GM06990 (cell line): ENCODE measurements at regions not wholly inside any gene's neighbourhood (a gene's known extent, or its start where the extent isn't known, plus 50 kb on each side); places are given as distances from the start of the nearest gene placed in this dataset.

Source experiments
- DNase-seq: peaks from one replicate; pipeline ENCODE4 v3.0.0-alpha.2; 2011; ENCODE audit not compliant: insufficient read length; ENCODE audit errors: extremely low read depth
- H3K27me3 ChIP-seq: replicated peaks from 2 replicates; pipeline ENCODE4 v1.6.0; 2011; ENCODE audit warnings: low read length; ENCODE audit not compliant: control insufficient read depth, insufficient read depth
- H3K36me3 ChIP-seq: 2 replicates; pipeline ENCODE4 v1.5.1; 2011; ENCODE audit warnings: low read length; ENCODE audit not compliant: control insufficient read depth, insufficient read depth
- H3K4me3 ChIP-seq: replicated peaks from 2 replicates; pipeline ENCODE4 v1.5.1; 2011; ENCODE audit warnings: low read depth, mild to moderate bottlenecking, control low read depth, low read length
- CTCF ChIP-seq: IDR thresholded peaks from 2 replicates; pipeline ENCODE4 v1.5.1; 2011; ENCODE audit warnings: low read length, control low read depth, mild to moderate bottlenecking, inconsistent platforms; ENCODE audit not compliant: insufficient read depth, poor library complexity, severe bottlenecking

- Histone ChIP-seq H3K4me3 (no peak overlapping the region), H3K36me3 (no peaks in the 10 kb centered on the region), H3K27me3 (no peaks in the 10 kb centered on the region)
- DNase-seq = no peak
- no peak for TF ChIP-seq CTCF
Measured at GRCh38 chr4:37001688-37002436, 242.7 kb upstream of the NWD2 start.

DNA sequence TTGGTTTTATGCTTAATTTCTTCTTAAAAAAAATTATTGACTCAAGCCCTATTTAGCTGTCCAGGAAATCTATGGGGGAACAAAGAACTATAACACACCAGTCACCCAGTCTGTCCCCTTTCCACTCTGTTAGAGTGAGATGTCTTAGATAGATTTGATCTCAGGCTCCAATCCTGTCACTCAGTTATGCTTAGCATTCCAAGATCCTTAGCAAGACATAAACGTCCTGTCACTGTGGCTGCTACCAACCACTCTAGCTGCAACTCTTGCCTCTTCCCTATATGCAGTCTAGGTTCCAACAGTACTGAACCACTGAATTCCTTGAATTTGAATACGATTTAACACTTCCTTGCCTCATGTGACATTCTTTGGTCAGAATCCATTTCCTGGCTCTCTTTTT is 241.9 kb upstream of the NWD2 start:
- H3K4me3 ChIP-seq = no peak overlapping the region

GRCh38 chr4:37008199-37008598 is 236.3 kb upstream of the NWD2 start:
- Histone ChIP-seq H3K4me3 (no peak overlapping the region), H3K36me3 (no peaks in the 10 kb centered on the region), H3K27me3 (no peaks in the 10 kb centered on the region)
- TF ChIP-seq CTCF = no peak
- DNase-seq = no peak

More for the DNA sequence above, 241.9 kb upstream of the NWD2 start:
- DNase-seq = no peak
- Histone ChIP-seq H3K36me3 (no peaks in the 10 kb centered on the region), H3K27me3 (no peaks in the 10 kb centered on the region)
- no peak for TF ChIP-seq CTCF

- TF ChIP-seq CTCF = no peak
Measured at GRCh38 chr4:37014584-37014983, 230.0 kb upstream of the NWD2 start.

DNA sequence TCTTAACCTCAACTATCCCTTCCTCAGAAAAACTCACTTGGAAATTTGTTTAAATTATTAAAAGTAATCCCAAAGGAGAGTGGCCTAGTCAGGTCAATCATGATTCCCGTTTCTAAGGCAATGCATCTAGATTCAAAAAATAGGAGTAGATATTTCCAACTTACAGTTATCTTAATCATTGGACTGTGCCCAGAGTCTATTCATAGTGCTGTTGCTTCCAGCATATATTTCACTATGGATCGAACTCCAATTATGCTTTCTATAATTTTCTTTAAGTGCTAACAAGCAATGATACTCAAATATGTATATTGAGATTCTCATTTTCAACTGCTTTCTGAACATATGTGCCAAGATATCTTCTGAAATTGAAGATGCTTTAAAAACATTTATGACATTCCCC is 229.2 kb upstream of the NWD2 start:
- TF ChIP-seq CTCF = no peak
- Histone ChIP-seq H3K36me3 (no peaks in the 10 kb centered on the region), H3K4me3 (no peak overlapping the region), H3K27me3 (no peaks in the 10 kb centered on the region)
- DNase-seq = no peak

More at GRCh38 chr4:37014584-37014983, 230.0 kb upstream of the NWD2 start:
- DNase-seq = no peak
- H3K36me3 ChIP-seq = no peaks in the 10 kb centered on the region
- no peak overlapping the region for H3K4me3 ChIP-seq
- no peaks in the 10 kb centered on the region for H3K27me3 ChIP-seq
